Posterior vena cava (tissue), 2 donors: ENCODE measurements at regions not wholly inside any gene's neighbourhood (a gene's known extent, or its start where the extent isn't known, plus 50 kb on each side); places are given as distances from the start of the nearest gene placed in this dataset.
A peak's percentile ranks its signal among the peaks of the same experiment; 100 is the strongest.

Experiments used
- DNase-seq: peaks from one replicate; pipeline ENCODE4 v3.0.0-alpha.2; 2020; ENCODE audit warnings: low spot score
- intact Hi-C, 2 donors: fragments of 100-400 bp; cut with DNase I; formaldehyde crosslinking; loops; one replicate each; pipeline versions ENCODE4 v1.14.1 to v1.14.2; 2022 to 2023
- donor health status: DM: yes; HTN: yes; CAD: no.
- donor health status: DM: yes; HTN: yes; CAD: no.

GRCh38 chr11:119964136-119965025 lies 173.5 kb downstream of the TRIM29 start:
- intact Hi-C loops = no loop called here
- no peak for DNase-seq

- intact Hi-C loops = no loop called here
- DNase-seq = no peak
Observed at GRCh38 chr11:119957951-119958350, 180.0 kb downstream of the TRIM29 start.

GRCh38 chr11:119952441-119952840 lies 185.5 kb downstream of the TRIM29 start:
- intact Hi-C loops = no loop called here
- no peak for DNase-seq

- DNase-seq = no peak
- intact Hi-C loops = no loop called here
Observed at GRCh38 chr11:119943298-119943655, 194.6 kb downstream of the TRIM29 start.

- peak; percentile 28 for DNase-seq
- intact Hi-C loops = no loop called here
Observed at GRCh38 chr11:119942583-119943297, 195.2 kb downstream of the TRIM29 start.

- intact Hi-C loops = no loop called here
Observed at GRCh38 chr11:119941636-119942411, 196.1 kb downstream of the TRIM29 start.

GRCh38 chr11:119941171-119941570 lies 196.7 kb downstream of the TRIM29 start:
- intact Hi-C loops = no loop called here

More at GRCh38 chr11:119941636-119942411, 196.1 kb downstream of the TRIM29 start:
- peak; percentile 57 for DNase-seq

GRCh38 chr11:119940401-119940976 lies 197.4 kb downstream of the TRIM29 start:
- intact Hi-C loops = no loop called here

More at GRCh38 chr11:119941171-119941570, 196.7 kb downstream of the TRIM29 start:
- peak; percentile 11 for DNase-seq

GRCh38 chr11:119937412-119937811 lies 200.5 kb downstream of the TRIM29 start:
- DNase-seq = peak; percentile 9

More at GRCh38 chr11:119940401-119940976, 197.4 kb downstream of the TRIM29 start:
- DNase-seq = peak; percentile 58

GRCh38 chr11:119936426-119936825 lies 201.5 kb downstream of the TRIM29 start:
- intact Hi-C loops = no loop called here
- DNase-seq = no peak

More at GRCh38 chr11:119937412-119937811, 200.5 kb downstream of the TRIM29 start:
- intact Hi-C loops = no loop called here

GRCh38 chr11:119935349-119935925 lies 202.5 kb downstream of the TRIM29 start:
- peak; percentile 24 for DNase-seq
- intact Hi-C loops = no loop called here

- peak; percentile 51 for DNase-seq
- intact Hi-C loops = no loop called here
Observed at GRCh38 chr11:119934866-119935265, 203.0 kb downstream of the TRIM29 start.

GRCh38 chr11:119934267-119934666 lies 203.6 kb downstream of the TRIM29 start:
- DNase-seq = peak; percentile 32
- intact Hi-C loops = no loop called here

GRCh38 chr11:119933584-119933983 lies 204.3 kb downstream of the TRIM29 start:
- DNase-seq = peak; percentile 31
- intact Hi-C loops = no loop called here

GRCh38 chr11:119932828-119933562 lies 204.0 kb upstream of the NECTIN1 start:
- DNase-seq = peak; percentile 41
- intact Hi-C loops = no loop called here

GRCh38 chr11:119928047-119928446 lies 199.0 kb upstream of the NECTIN1 start:
- no peak for DNase-seq
- intact Hi-C loops = no loop called here

- no peak for DNase-seq
- intact Hi-C loops = no loop called here
Observed at GRCh38 chr11:119924017-119924416, 195.0 kb upstream of the NECTIN1 start.

GRCh38 chr11:119921571-119921970 lies 192.6 kb upstream of the NECTIN1 start:
- peak; percentile 64 for DNase-seq

More at GRCh38 chr11:119921571-119921970, 192.6 kb upstream of the NECTIN1 start:
- intact Hi-C loops = no loop called here
